ENCODE measurements at regions not wholly inside any gene's neighbourhood (a gene's known extent, or its start where the extent isn't known, plus 50 kb on each side); places are given as distances from the start of the nearest gene placed in this dataset.

DNA sequence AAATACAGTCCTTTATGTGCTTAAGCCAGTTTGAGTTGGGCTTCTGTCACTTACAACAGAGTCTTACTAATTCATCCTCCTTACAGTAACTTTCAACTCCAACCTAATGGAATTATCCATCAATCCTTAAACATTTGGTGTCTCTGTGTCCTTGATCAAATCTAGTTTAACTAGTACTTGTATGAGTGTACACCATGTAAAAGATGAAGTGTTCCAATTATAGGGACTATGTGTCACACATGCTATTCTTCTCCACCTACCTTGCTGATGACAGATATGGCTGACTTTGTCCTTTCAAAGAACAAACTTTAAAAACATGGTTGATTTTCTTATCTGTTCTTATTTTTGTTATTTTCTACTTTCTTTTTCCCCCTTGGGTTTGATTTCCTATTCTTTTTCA, 60.4 kb upstream of the NBPF3 start:
- H3K9ac ChIP-seq (ENCODE audit: low read depth, low read length): no peak overlapping the region
- CTCF ChIA-PET: no interaction called here

More for the DNA sequence above, 60.4 kb upstream of the NBPF3 start:
- intact Hi-C loops (cut with micrococcal nuclease) (no loop called here), in situ Hi-C loops (cut with MboI; ENCODE audit: low sequenced_read_pairs) (loop anchor here (10.0 kb wide), 1 partner anchor 275 kb away; no protein-coding TSS in a partner anchor), dilution Hi-C loops (cut with HindIII; ENCODE audit: low sequenced_read_pairs, unreplicated experiment) (no loop called here)
- Histone ChIP-seq H3K18ac (ENCODE audit: low read depth, low read length) (no peak overlapping the region), H3K4ac (ENCODE audit: low read depth, low read length) (no peak overlapping the region), H2BK15ac (ENCODE audit: low read depth, low read length) (no peak overlapping the region), H3K14ac (replicated peaks; ENCODE audit: low read depth, low read length) (no peak overlapping the region), H3K4me1 (ENCODE audit: control insufficient read depth, insufficient read depth, low read length) (no peaks in the 10 kb centered on the region), H4K91ac (ENCODE audit: insufficient read depth, low read depth, low read length) (no peak overlapping the region), H3K27me3 (ENCODE audit: control insufficient read depth, insufficient read depth, low read length) (peaks cover 29% of the 10 kb centered on the region), H2BK120ac (ENCODE audit: low read depth, low read length) (no peak overlapping the region), H3K9me1 (ENCODE audit: insufficient read depth, low read length) (no peaks in the 10 kb centered on the region), H3K36me3 (ENCODE audit: control insufficient read depth, insufficient read depth, low read length) (no peaks in the 10 kb centered on the region), H4K8ac (ENCODE audit: low read depth in 2 of 2, low read length in 2 of 2) (no peak overlapping the region), H4K20me1 (ENCODE audit: insufficient read depth, low read length) (no peaks in the 10 kb centered on the region), H3K27ac (ENCODE audit: insufficient read depth, low read length) (no peak overlapping the region), H2BK20ac (ENCODE audit: low read depth, low read length) (no peak overlapping the region), H3K79me1 (ENCODE audit: low read depth in 1 of 2, low read length in 2 of 2) (no peaks in the 10 kb centered on the region), H4K5ac (ENCODE audit: low read depth, low read length) (no peak overlapping the region), H2BK5ac (ENCODE audit: low read depth, low read length, poor library complexity, severe bottlenecking) (no peak overlapping the region), H3K56ac (ENCODE audit: extremely low read depth, insufficient read depth, low read length) (no peak overlapping the region), H3K4me2 (ENCODE audit: low read depth, low read length) (no peak overlapping the region), H2AK9ac (replicated peaks; ENCODE audit: low read depth, low read length, poor library complexity) (no peak overlapping the region), H2AFZ (replicated peaks; ENCODE audit: low read length, poor library complexity) (no peak overlapping the region), H3K23ac (ENCODE audit: low read depth, low read length) (no peak overlapping the region), H3K9me3 (ENCODE audit: control insufficient read depth, insufficient read depth, low read length) (peaks cover 18% of the 10 kb centered on the region), H2AK5ac (ENCODE audit: low read depth, low read length) (no peak overlapping the region), H3K4me3 (ENCODE audit: insufficient read depth, low read depth, low read length) (no peak overlapping the region)
- TF ChIP-seq RCOR1 (IDR thresholded peaks at IDR 0.05; ENCODE audit: insufficient replicate concordance, low read length) (no peak), SMC3 (IDR thresholded peaks at IDR 0.05; ENCODE audit: low read depth, low read length) (no peak), NFE2L2 (IDR thresholded peaks at IDR 0.05; ENCODE audit: low read depth, low read length) (no peak), RAD21 (IDR thresholded peaks at IDR 0.05; ENCODE audit: low read length) (no peak)
- TF ChIP-seq, protein P1, sequence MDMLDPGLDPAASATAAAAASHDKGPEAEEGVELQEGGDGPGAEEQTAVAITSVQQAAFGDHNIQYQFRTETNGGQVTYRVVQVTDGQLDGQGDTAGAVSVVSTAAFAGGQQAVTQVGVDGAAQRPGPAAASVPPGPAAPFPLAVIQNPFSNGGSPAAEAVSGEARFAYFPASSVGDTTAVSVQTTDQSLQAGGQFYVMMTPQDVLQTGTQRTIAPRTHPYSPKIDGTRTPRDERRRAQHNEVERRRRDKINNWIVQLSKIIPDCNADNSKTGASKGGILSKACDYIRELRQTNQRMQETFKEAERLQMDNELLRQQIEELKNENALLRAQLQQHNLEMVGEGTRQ (IDR thresholded peaks at IDR 0.05; ENCODE audit: low read depth, low read length): no peak
- TF ChIP-seq, protein P2, sequence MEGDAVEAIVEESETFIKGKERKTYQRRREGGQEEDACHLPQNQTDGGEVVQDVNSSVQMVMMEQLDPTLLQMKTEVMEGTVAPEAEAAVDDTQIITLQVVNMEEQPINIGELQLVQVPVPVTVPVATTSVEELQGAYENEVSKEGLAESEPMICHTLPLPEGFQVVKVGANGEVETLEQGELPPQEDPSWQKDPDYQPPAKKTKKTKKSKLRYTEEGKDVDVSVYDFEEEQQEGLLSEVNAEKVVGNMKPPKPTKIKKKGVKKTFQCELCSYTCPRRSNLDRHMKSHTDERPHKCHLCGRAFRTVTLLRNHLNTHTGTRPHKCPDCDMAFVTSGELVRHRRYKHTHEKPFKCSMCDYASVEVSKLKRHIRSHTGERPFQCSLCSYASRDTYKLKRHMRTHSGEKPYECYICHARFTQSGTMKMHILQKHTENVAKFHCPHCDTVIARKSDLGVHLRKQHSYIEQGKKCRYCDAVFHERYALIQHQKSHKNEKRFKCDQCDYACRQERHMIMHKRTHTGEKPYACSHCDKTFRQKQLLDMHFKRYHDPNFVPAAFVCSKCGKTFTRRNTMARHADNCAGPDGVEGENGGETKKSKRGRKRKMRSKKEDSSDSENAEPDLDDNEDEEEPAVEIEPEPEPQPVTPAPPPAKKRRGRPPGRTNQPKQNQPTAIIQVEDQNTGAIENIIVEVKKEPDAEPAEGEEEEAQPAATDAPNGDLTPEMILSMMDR (conservative IDR thresholded peaks at IDR 0.05; ENCODE audit: low read depth, low read length): no peak
- no peak for ATAC-seq (ENCODE audit: low read depth)
- POLR2A ChIA-PET (ENCODE audit: unreplicated experiment): no interaction called here
- BruUV-seq (replicated peaks): no TSS peak
- no peak for DNase-seq

All from IMR-90 (cell line).